Tibial artery (tissue), 4 donors: ENCODE measurements at regions not wholly inside any gene's neighbourhood (a gene's known extent, or its start where the extent isn't known, plus 50 kb on each side); places are given as distances from the start of the nearest gene placed in this dataset.

Experiments used
- DNase-seq, 2 donors: peaks; one replicate each; pipeline ENCODE4 v3.0.0-alpha.2; 2019
- H3K27ac ChIP-seq, 2 donors: fragments of 200-600 bp; sonication (generic) in 1 of 2; 1 replicate in 1 of 2; 2 replicates in 1 of 2; pipeline ENCODE4 v1.5.1; 2018 to 2019; ENCODE audit warnings: mild to moderate bottlenecking in 1 of 2
- H3K27me3 ChIP-seq, 2 donors: fragments of 200-600 bp; sonication (generic) in 1 of 2; one replicate each; pipeline versions ENCODE4 v1.5.1 to v1.6.0; 2016 to 2019
- H3K36me3 ChIP-seq, 3 donors: fragments of 200-600 bp; sonication (generic) in 2 of 3; one replicate each; pipeline ENCODE4 v1.5.1; 2016 to 2019; ENCODE audit warnings: mild to moderate bottlenecking in 2 of 3
- H3K4me1 ChIP-seq, 4 donors: fragments of 200-600 bp; sonication (generic) in 2 of 4; 1 replicate in 3 of 4; 2 replicates in 1 of 4; pipeline ENCODE4 v1.5.1; 2016 to 2019
- H3K4me3 ChIP-seq, 2 donors: fragments of 200-600 bp; sonication (generic) in 1 of 2; 1 replicate in 1 of 2; 2 replicates in 1 of 2; pipeline ENCODE4 v1.5.1; 2018 to 2019; ENCODE audit warnings: mild to moderate bottlenecking in 2 of 2
- H3K9me3 ChIP-seq, 3 donors: fragments of 200-600 bp; sonication (generic) in 1 of 3; one replicate each; pipeline ENCODE4 v1.5.1; 2016 to 2019
- CTCF ChIP-seq, 2 experiments: fragments of 200-600 bp in 1 of 2; fragments of 450-650 bp in 1 of 2; IDR thresholded peaks; one replicate each; pipeline ENCODE4 v1.5.1; 2017 to 2019; ENCODE audit warnings: antibody characterized with exemption in 2 of 2, mild to moderate bottlenecking in 1 of 2, moderate library complexity in 1 of 2
- intact Hi-C: fragments of 100-400 bp; cut with DNase I; formaldehyde crosslinking; loops from one replicate; pipeline ENCODE4 v1.15.0; 2023; ENCODE audit warnings: low total_unique reads

- Histone ChIP-seq H3K27me3 (no peaks in the 10 kb centered on the region), H3K9me3 (no peaks in the 10 kb centered on the region), H3K4me1 (no peaks in the 10 kb centered on the region), H3K36me3 (no peaks in the 10 kb centered on the region), H3K4me3 (no peak overlapping the region), H3K27ac (no peak overlapping the region)
- intact Hi-C loops = no loop called here
- TF ChIP-seq CTCF (IDR thresholded peaks at IDR 0.05) = no peak
- DNase-seq = no peak
Observed at GRCh38 chr5:84564321-84565075, 179.8 kb upstream of the EDIL3 start.

GRCh38 chr5:84550222-84550621 lies 165.5 kb upstream of the EDIL3 start:
- Histone ChIP-seq H3K36me3 (no peaks in the 10 kb centered on the region), H3K9me3 (no peaks in the 10 kb centered on the region), H3K27ac (no peak overlapping the region), H3K4me3 (no peak overlapping the region), H3K27me3 (no peaks in the 10 kb centered on the region), H3K4me1 (no peaks in the 10 kb centered on the region)
- intact Hi-C loops = no loop called here
- TF ChIP-seq CTCF (IDR thresholded peaks at IDR 0.05) = no peak
- no peak for DNase-seq

GRCh38 chr5:84549054-84549453 lies 164.4 kb upstream of the EDIL3 start:
- Histone ChIP-seq H3K27ac (no peak overlapping the region), H3K36me3 (no peaks in the 10 kb centered on the region), H3K4me3 (no peak overlapping the region), H3K9me3 (no peaks in the 10 kb centered on the region), H3K27me3 (no peaks in the 10 kb centered on the region), H3K4me1 (no peaks in the 10 kb centered on the region)
- TF ChIP-seq CTCF (IDR thresholded peaks at IDR 0.05) = no peak
- DNase-seq = no peak
- intact Hi-C loops = no loop called here

- H3K4me3 ChIP-seq = no peak overlapping the region
- TF ChIP-seq CTCF (IDR thresholded peaks at IDR 0.05) = no peak
- no peaks in the 10 kb centered on the region for H3K36me3 ChIP-seq
- no peaks in the 10 kb centered on the region for H3K9me3 ChIP-seq
- no peak for DNase-seq
- intact Hi-C loops = no loop called here
- no peaks in the 10 kb centered on the region for H3K4me1 ChIP-seq
- H3K27me3 ChIP-seq = no peaks in the 10 kb centered on the region
- H3K27ac ChIP-seq = no peak overlapping the region
Observed at GRCh38 chr5:84546686-84547085, 162.0 kb upstream of the EDIL3 start.

- Histone ChIP-seq H3K27ac (no peak overlapping the region), H3K27me3 (no peaks in the 10 kb centered on the region), H3K36me3 (peaks cover 0 to 6% (median 5%) of the 10 kb centered on the region in 3 donors), H3K4me3 (no peak overlapping the region), H3K4me1 (no peaks in the 10 kb centered on the region), H3K9me3 (no peaks in the 10 kb centered on the region)
- TF ChIP-seq CTCF (IDR thresholded peaks at IDR 0.05) = no peak
- no peak for DNase-seq
- intact Hi-C loops = no loop called here
Observed at GRCh38 chr5:84536797-84537196, 152.1 kb upstream of the EDIL3 start.
